Fibroblast of lung (primary cell): ENCODE measurements at regions not wholly inside any gene's neighbourhood (a gene's known extent, or its start where the extent isn't known, plus 50 kb on each side); places are given as distances from the start of the nearest gene placed in this dataset.

ENCODE experiments used
- EZH2 ChIP-seq: IDR thresholded peaks from 2 replicates; pipeline ENCODE4 v1.5.1; 2012; ENCODE audit warnings: low read length, control low read depth, mild to moderate bottlenecking; ENCODE audit errors: missing control alignments
- TF ChIP-seq, protein P1 (sequence below), 2 donors: IDR thresholded peaks in 1 of 2; conservative IDR thresholded peaks in 1 of 2; 1 replicate in 1 of 2; 2 replicates in 1 of 2; pipeline ENCODE4 v1.5.1; 2011 to 2012; ENCODE audit warnings: low read length in 2 of 2, control low read depth in 1 of 2, inconsistent platforms in 1 of 2, low read depth in 1 of 2, mild to moderate bottlenecking in 1 of 2

- TF ChIP-seq, protein P1, sequence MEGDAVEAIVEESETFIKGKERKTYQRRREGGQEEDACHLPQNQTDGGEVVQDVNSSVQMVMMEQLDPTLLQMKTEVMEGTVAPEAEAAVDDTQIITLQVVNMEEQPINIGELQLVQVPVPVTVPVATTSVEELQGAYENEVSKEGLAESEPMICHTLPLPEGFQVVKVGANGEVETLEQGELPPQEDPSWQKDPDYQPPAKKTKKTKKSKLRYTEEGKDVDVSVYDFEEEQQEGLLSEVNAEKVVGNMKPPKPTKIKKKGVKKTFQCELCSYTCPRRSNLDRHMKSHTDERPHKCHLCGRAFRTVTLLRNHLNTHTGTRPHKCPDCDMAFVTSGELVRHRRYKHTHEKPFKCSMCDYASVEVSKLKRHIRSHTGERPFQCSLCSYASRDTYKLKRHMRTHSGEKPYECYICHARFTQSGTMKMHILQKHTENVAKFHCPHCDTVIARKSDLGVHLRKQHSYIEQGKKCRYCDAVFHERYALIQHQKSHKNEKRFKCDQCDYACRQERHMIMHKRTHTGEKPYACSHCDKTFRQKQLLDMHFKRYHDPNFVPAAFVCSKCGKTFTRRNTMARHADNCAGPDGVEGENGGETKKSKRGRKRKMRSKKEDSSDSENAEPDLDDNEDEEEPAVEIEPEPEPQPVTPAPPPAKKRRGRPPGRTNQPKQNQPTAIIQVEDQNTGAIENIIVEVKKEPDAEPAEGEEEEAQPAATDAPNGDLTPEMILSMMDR (conservative IDR thresholded peaks at IDR 0.05 in 1 of 2, IDR thresholded peaks at IDR 0.05 in 1 of 2; ENCODE audit: low read depth in 1 of 2, low read length in 2 of 2) = no peak
- TF ChIP-seq EZH2 = no peak
Measured at GRCh38 chr4:180937083-180937482, 1306.1 kb upstream of the TENM3 start.
